WTC11 (cell line): ENCODE measurements at regions not wholly inside any gene's neighbourhood (a gene's known extent, or its start where the extent isn't known, plus 50 kb on each side); places are given as distances from the start of the nearest gene placed in this dataset.

Experiments
- ATAC-seq: fragments of 200-7000 bp; cut with Tn5 transposase; 2 replicates; pipeline ENCODE4 v1.10.0; 2021; ENCODE audit warnings: mild to moderate bottlenecking, moderate library complexity
- CTCF ChIA-PET: fragments of 300-600 bp; sonication (Branson Sonifier 250); formaldehyde crosslinking; loops from one replicate; lab custom pipeline; 2021; ENCODE audit warnings: antibody characterized with exemption; lab: Charles Lee
- POLR2A ChIA-PET: fragments of 350-600 bp; sonication (Branson Sonifier 250); formaldehyde crosslinking; loops from one replicate; lab custom pipeline; 2021; ENCODE audit warnings: antibody characterized with exemption; lab: Charles Lee
- DNase-seq: peaks from one replicate; pipeline ENCODE4 v3.0.0; 2021; ENCODE audit warnings: low spot score
- H3K27ac Mint-ChIP-seq: 2 replicates; pipeline ENCODE4 v1.8.0; 2021; ENCODE audit warnings: mixed read lengths
- H3K27me3 Mint-ChIP-seq: 2 replicates; pipeline ENCODE4 v1.8.0; 2021; ENCODE audit warnings: low read depth, mild to moderate bottlenecking, moderate library complexity, mixed read lengths
- H3K36me3 Mint-ChIP-seq: 2 replicates; pipeline ENCODE4 v1.8.0; 2021; ENCODE audit warnings: mixed read lengths
- H3K4me1 Mint-ChIP-seq: 2 replicates; pipeline ENCODE4 v1.8.0; 2022; ENCODE audit warnings: mixed read lengths
- H3K4me3 Mint-ChIP-seq: 2 replicates; pipeline ENCODE4 v1.8.0; 2021; ENCODE audit warnings: mild to moderate bottlenecking, moderate library complexity, mixed read lengths
- H3K9me3 Mint-ChIP-seq: 2 replicates; pipeline ENCODE4 v1.8.0; 2021; ENCODE audit warnings: mixed read lengths
- ARID4B ChIP-seq: sonication (generic); formaldehyde crosslinking; IDR thresholded peaks from 2 replicates; pipeline ENCODE4 v1.8.0; 2023; ENCODE audit warnings: missing genetic modification reagents, mild to moderate bottlenecking, borderline replicate concordance
- E2F5 ChIP-seq: sonication (generic); formaldehyde crosslinking; IDR thresholded peaks from 2 replicates; pipeline ENCODE4 v1.8.1; 2022; ENCODE audit warnings: mild to moderate bottlenecking, moderate library complexity, missing genetic modification reagents
- ELF4 ChIP-seq: sonication (generic); formaldehyde crosslinking; IDR thresholded peaks from 2 replicates; pipeline ENCODE4 v1.8.1; 2022; ENCODE audit warnings: low read depth, mild to moderate bottlenecking, moderate library complexity, missing genetic modification reagents
- FOXK1 ChIP-seq: sonication (generic); formaldehyde crosslinking; IDR thresholded peaks from 2 replicates; pipeline ENCODE4 v1.8.0; 2022; ENCODE audit warnings: mild to moderate bottlenecking, moderate library complexity, missing genetic modification reagents
- FOXP4 ChIP-seq: sonication (generic); formaldehyde crosslinking; IDR thresholded peaks from 2 replicates; pipeline ENCODE4 v1.8.0; 2022; ENCODE audit warnings: mild to moderate bottlenecking, missing genetic modification reagents
- GTF2I ChIP-seq: fragments of 250-450 bp; sonication (Bioruptor Pico); conservative IDR thresholded peaks from 2 replicates; pipeline ENCODE4 v1.4.0; 2021; ENCODE audit warnings: mild to moderate bottlenecking
- JAZF1 ChIP-seq: fragments of 250-450 bp; sonication (Bioruptor Pico); IDR thresholded peaks from 2 replicates; pipeline ENCODE4 v1.9.0; 2021; ENCODE audit warnings: moderate library complexity, mild to moderate bottlenecking, inconsistent platforms
- MAX ChIP-seq: sonication (generic); formaldehyde crosslinking; IDR thresholded peaks from 2 replicates; pipeline ENCODE4 v1.8.0; 2022; ENCODE audit warnings: mild to moderate bottlenecking, missing genetic modification reagents
- NFATC4 ChIP-seq: fragments of 250-450 bp; sonication (Bioruptor Pico); IDR thresholded peaks from 2 replicates; pipeline ENCODE4 v1.9.0; 2021; ENCODE audit warnings: mild to moderate bottlenecking
- PRDM15 ChIP-seq: sonication (generic); formaldehyde crosslinking; IDR thresholded peaks from 2 replicates; pipeline ENCODE4 v1.8.0; 2022; ENCODE audit warnings: missing genetic modification reagents
- ZMAT4 ChIP-seq: fragments of 250-450 bp; sonication (Bioruptor Pico); IDR thresholded peaks from 2 replicates; pipeline ENCODE4 v1.9.0; 2021; ENCODE audit warnings: mild to moderate bottlenecking
- ZNF121 ChIP-seq: sonication (generic); formaldehyde crosslinking; IDR thresholded peaks from 2 replicates; pipeline ENCODE4 v1.8.0; 2023; ENCODE audit warnings: missing genetic modification reagents
- ZNF396 ChIP-seq: fragments of 250-450 bp; sonication (Bioruptor Pico); IDR thresholded peaks from 2 replicates; pipeline ENCODE4 v1.8.0; 2021; ENCODE audit warnings: mild to moderate bottlenecking, moderate library complexity, borderline replicate concordance
- ZNF416 ChIP-seq: fragments of 250-450 bp; sonication (Bioruptor Pico); IDR thresholded peaks from 2 replicates; pipeline ENCODE4 v1.9.0; 2021; ENCODE audit warnings: mild to moderate bottlenecking, inconsistent platforms
- ZNF512 ChIP-seq: sonication (generic); formaldehyde crosslinking; IDR thresholded peaks from 2 replicates; pipeline ENCODE4 v1.8.1; 2022; ENCODE audit warnings: missing genetic modification reagents, borderline replicate concordance

GRCh38 chr1:62981434-62981833, 197.5 kb downstream of the ATG4C start (continued):
- TF ChIP-seq ZNF512 (CRISPR knock-in tag) = no peak
- no peak for TF ChIP-seq JAZF1
- TF ChIP-seq ZNF416 (CRISPR knock-in tag) = no peak
- TF ChIP-seq FOXP4 (CRISPR knock-in tag) = no peak
- TF ChIP-seq ARID4B = no peak
- TF ChIP-seq E2F5 (CRISPR knock-in tag) = no peak

- no peak for TF ChIP-seq ZNF396 (CRISPR knock-in tag)
- TF ChIP-seq E2F5 (CRISPR knock-in tag) = no peak
- no peak for TF ChIP-seq MAX (CRISPR knock-in tag)
- no peak for TF ChIP-seq PRDM15 (CRISPR knock-in tag)
- no peak for TF ChIP-seq NFATC4 (CRISPR knock-in tag)
- no peak for TF ChIP-seq ZMAT4 (CRISPR knock-in tag)
- no peak for TF ChIP-seq FOXK1 (CRISPR knock-in tag)
- no peak for TF ChIP-seq ELF4 (CRISPR knock-in tag)
- TF ChIP-seq GTF2I (CRISPR knock-in tag) = no peak
- TF ChIP-seq JAZF1 = no peak
- no peak for TF ChIP-seq ZNF121
- TF ChIP-seq, all 79 proteins: peak for 0
- Mint-ChIP-seq H3K4me3 (no peak overlapping the region), H3K9me3 (0 out of 2 replicates have a peak, but pooled peaks cover 3% of the 10 kb centered on the region), H3K36me3 (no peaks in the 10 kb centered on the region), H3K27ac (no peak overlapping the region), H3K4me1 (peaks cover 13% of the 10 kb centered on the region), H3K27me3 (no peaks in the 10 kb centered on the region)
- DNase-seq = no peak
- CTCF ChIA-PET = interaction anchor here (0.6 to 3.6 kb wide), 8 partner anchors 9 to 570 kb away, joined by 3 to 15 read pairs (median 3); no protein-coding TSS in a partner anchor
- POLR2A ChIA-PET = no interaction called here
- ATAC-seq = no peak
Observed at GRCh38 chr1:62988867-62989266, 204.9 kb downstream of the ATG4C start.
